ENCODE measurements at regions not wholly inside any gene's neighbourhood (a gene's known extent, or its start where the extent isn't known, plus 50 kb on each side); places are given as distances from the start of the nearest gene placed in this dataset.

- DNase-seq (ENCODE audit: low read depth), result no peak
These were observed 272.6 kb downstream of the GPM6A start for GRCh38 chr4:175539498-175539897.

- no peak for DNase-seq (ENCODE audit: low read depth)
These were observed 271.9 kb downstream of the GPM6A start for GRCh38 chr4:175540151-175540550.

GRCh38 chr4:175540732-175541131 lies 271.3 kb downstream of the GPM6A start:
- no peak for DNase-seq (ENCODE audit: low read depth)

- DNase-seq (ENCODE audit: low read depth), result peak; percentile 43
These were observed 269.3 kb downstream of the GPM6A start for GRCh38 chr4:175542786-175543185.

GRCh38 chr4:175559126-175559525 lies 252.9 kb downstream of the GPM6A start:
- DNase-seq (ENCODE audit: low read depth), result no peak

- DNase-seq (ENCODE audit: low read depth), result no peak
These were observed 252.5 kb downstream of the GPM6A start for GRCh38 chr4:175559526-175559925.

- DNase-seq (ENCODE audit: low read depth), result peak; percentile 40
These were observed 251.5 kb downstream of the GPM6A start for GRCh38 chr4:175560604-175561003.

GRCh38 chr4:175561696-175562095 lies 250.4 kb downstream of the GPM6A start:
- no peak for DNase-seq (ENCODE audit: low read depth)

GRCh38 chr4:175562111-175562510 lies 250.0 kb downstream of the GPM6A start:
- DNase-seq (ENCODE audit: low read depth), result no peak

GRCh38 chr4:175562542-175562941 lies 249.5 kb downstream of the GPM6A start:
- DNase-seq (ENCODE audit: low read depth), result no peak

All from forelimb muscle (tissue), 1 donor.